Ishikawa (cell line): ENCODE measurements at regions not wholly inside any gene's neighbourhood (a gene's known extent, or its start where the extent isn't known, plus 50 kb on each side); places are given as distances from the start of the nearest gene placed in this dataset.

Source experiments
- CEBPB ChIP-seq: IDR thresholded peaks from 2 replicates; pipeline ENCODE4 v1.6.1; 2012
- CREB1 ChIP-seq: IDR thresholded peaks from 2 replicates; pipeline ENCODE4 v1.6.1; 2012; ENCODE audit warnings: low read depth
- EP300 ChIP-seq: IDR thresholded peaks from 2 replicates; pipeline ENCODE4 v1.6.1; 2012; ENCODE audit warnings: borderline replicate concordance
- RAD21 ChIP-seq: IDR thresholded peaks from 2 replicates; pipeline ENCODE4 v1.6.1; 2012; ENCODE audit warnings: low read depth
- TF ChIP-seq, protein P1 (sequence below): IDR thresholded peaks from 2 replicates; pipeline ENCODE4 v1.6.1; 2012; ENCODE audit warnings: low read depth, mild to moderate bottlenecking
- TF ChIP-seq, protein P2 (sequence below): IDR thresholded peaks from 2 replicates; pipeline ENCODE4 v1.6.1; 2012

DNA sequence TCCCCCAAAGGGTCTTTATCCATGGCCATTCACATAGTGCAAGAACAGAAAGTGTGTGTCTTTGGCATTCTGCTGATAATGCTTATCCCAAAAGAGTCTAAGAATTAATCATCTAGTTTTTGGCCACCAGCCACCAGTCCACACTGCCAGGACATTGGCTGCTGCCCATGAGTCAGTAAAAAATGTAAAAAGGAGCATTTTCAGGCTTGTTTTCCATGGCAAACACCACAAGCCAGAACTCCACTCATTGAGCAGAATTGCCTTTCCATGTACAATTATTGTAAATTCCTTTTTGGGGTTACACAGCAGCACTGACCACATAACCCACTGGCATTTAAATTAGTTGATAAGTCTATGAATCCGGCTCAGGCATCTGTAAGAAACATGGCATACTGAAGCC is 89.2 kb upstream of the PRDX4 start:
- TF ChIP-seq, protein P1, sequence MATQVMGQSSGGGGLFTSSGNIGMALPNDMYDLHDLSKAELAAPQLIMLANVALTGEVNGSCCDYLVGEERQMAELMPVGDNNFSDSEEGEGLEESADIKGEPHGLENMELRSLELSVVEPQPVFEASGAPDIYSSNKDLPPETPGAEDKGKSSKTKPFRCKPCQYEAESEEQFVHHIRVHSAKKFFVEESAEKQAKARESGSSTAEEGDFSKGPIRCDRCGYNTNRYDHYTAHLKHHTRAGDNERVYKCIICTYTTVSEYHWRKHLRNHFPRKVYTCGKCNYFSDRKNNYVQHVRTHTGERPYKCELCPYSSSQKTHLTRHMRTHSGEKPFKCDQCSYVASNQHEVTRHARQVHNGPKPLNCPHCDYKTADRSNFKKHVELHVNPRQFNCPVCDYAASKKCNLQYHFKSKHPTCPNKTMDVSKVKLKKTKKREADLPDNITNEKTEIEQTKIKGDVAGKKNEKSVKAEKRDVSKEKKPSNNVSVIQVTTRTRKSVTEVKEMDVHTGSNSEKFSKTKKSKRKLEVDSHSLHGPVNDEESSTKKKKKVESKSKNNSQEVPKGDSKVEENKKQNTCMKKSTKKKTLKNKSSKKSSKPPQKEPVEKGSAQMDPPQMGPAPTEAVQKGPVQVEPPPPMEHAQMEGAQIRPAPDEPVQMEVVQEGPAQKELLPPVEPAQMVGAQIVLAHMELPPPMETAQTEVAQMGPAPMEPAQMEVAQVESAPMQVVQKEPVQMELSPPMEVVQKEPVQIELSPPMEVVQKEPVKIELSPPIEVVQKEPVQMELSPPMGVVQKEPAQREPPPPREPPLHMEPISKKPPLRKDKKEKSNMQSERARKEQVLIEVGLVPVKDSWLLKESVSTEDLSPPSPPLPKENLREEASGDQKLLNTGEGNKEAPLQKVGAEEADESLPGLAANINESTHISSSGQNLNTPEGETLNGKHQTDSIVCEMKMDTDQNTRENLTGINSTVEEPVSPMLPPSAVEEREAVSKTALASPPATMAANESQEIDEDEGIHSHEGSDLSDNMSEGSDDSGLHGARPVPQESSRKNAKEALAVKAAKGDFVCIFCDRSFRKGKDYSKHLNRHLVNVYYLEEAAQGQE: no peak
- no peak for TF ChIP-seq EP300
- no peak for TF ChIP-seq RAD21
- TF ChIP-seq, protein P2, sequence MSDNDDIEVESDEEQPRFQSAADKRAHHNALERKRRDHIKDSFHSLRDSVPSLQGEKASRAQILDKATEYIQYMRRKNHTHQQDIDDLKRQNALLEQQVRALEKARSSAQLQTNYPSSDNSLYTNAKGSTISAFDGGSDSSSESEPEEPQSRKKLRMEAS: no peak
- no peak for TF ChIP-seq CREB1
- TF ChIP-seq CEBPB: no peak
